HK-2 (cell line): ENCODE measurements at regions not wholly inside any gene's neighbourhood (a gene's known extent, or its start where the extent isn't known, plus 50 kb on each side); places are given as distances from the start of the nearest gene placed in this dataset.
A peak's percentile ranks its signal among the peaks of the same experiment; 100 is the strongest.
"Not testable (repeated sequence)": the region's sequence is repeated elsewhere in the genome, so short reads cannot be mapped to it uniquely, and the experiment has no call there.

Experiments
- DNase-seq: peaks from one replicate; pipeline ENCODE4 v3.0.0-alpha.2; 2018; ENCODE audit not compliant: unreplicated experiment

- DNase-seq, result no peak
Observed at GRCh38 chr4:83781434-83781833, 245.5 kb downstream of the GPAT3 start.

GRCh38 chr4:83780053-83780733 is 244.3 kb downstream of the GPAT3 start:
- DNase-seq, result no peak

- DNase-seq, result no peak
Observed at GRCh38 chr4:83779103-83780052, 243.5 kb downstream of the GPAT3 start.

GRCh38 chr4:83772685-83773084 is 236.8 kb downstream of the GPAT3 start:
- DNase-seq, result no peak

GRCh38 chr4:83771113-83771705 is 235.3 kb downstream of the GPAT3 start:
- DNase-seq, result peak; percentile 66

GRCh38 chr4:83768146-83768545 is 232.2 kb downstream of the GPAT3 start:
- no peak for DNase-seq

GRCh38 chr4:83767067-83767466 is 231.2 kb downstream of the GPAT3 start:
- no peak for DNase-seq

- DNase-seq, result no peak
Observed at GRCh38 chr4:83759611-83760010, 223.7 kb downstream of the GPAT3 start.

- DNase-seq, result no peak
Observed at GRCh38 chr4:83758285-83758684, 222.4 kb downstream of the GPAT3 start.

- DNase-seq, result no peak
Observed at GRCh38 chr4:83757121-83757621, 221.3 kb downstream of the GPAT3 start.

GRCh38 chr4:83753260-83753659 is 217.4 kb downstream of the GPAT3 start:
- DNase-seq, result no peak

- no peak for DNase-seq
Observed at GRCh38 chr4:83751336-83751949, 215.5 kb downstream of the GPAT3 start.

GRCh38 chr4:83748711-83749110 is 212.8 kb downstream of the GPAT3 start:
- DNase-seq, result no peak

- no peak for DNase-seq
Observed at GRCh38 chr4:83738895-83739294, 203.0 kb downstream of the GPAT3 start.

- DNase-seq, result no peak
Observed at GRCh38 chr4:83734576-83734975, 198.7 kb downstream of the GPAT3 start.

GRCh38 chr4:83732114-83732635 is 196.3 kb downstream of the GPAT3 start:
- no peak for DNase-seq

GRCh38 chr4:83731609-83732008 is 195.7 kb downstream of the GPAT3 start:
- DNase-seq, result peak; percentile 8

- DNase-seq, result not testable (repeated sequence)
Observed at GRCh38 chr4:83730958-83731357, 195.1 kb downstream of the GPAT3 start.

- no peak for DNase-seq
Observed at GRCh38 chr4:83728191-83728590, 192.3 kb downstream of the GPAT3 start.

- no peak for DNase-seq
Observed at GRCh38 chr4:83725336-83726085, 189.6 kb downstream of the GPAT3 start.
